DOHH2 (cell line): ENCODE measurements at regions not wholly inside any gene's neighbourhood (a gene's known extent, or its start where the extent isn't known, plus 50 kb on each side); places are given as distances from the start of the nearest gene placed in this dataset.

Experiments used
- H3F3A ChIP-seq: fragments of 200-600 bp; sonication (generic), shearing (Covaris generic); 2 replicates; pipeline ENCODE4 v1.6.0; 2016; ENCODE audit warnings: antibody characterized with exemption, mild to moderate bottlenecking; ENCODE audit not compliant: control insufficient read depth, insufficient read depth
- H3K27ac ChIP-seq: fragments of 200-600 bp; sonication (generic); 2 replicates; pipeline ENCODE4 v1.5.1; 2014; ENCODE audit warnings: low read depth, mild to moderate bottlenecking, low read length, moderate library complexity
- H3K27me3 ChIP-seq: fragments of 200-600 bp; sonication (generic); 2 replicates; pipeline ENCODE4 v1.6.1; 2014; ENCODE audit warnings: mild to moderate bottlenecking, low read length, mixed read lengths; ENCODE audit not compliant: control insufficient read depth
- H3K36me3 ChIP-seq: fragments of 200-600 bp; sonication (generic); 2 replicates; pipeline ENCODE4 v1.6.1; 2014; ENCODE audit warnings: mild to moderate bottlenecking, low read length, moderate library complexity, mixed read lengths; ENCODE audit not compliant: control insufficient read depth
- H3K4me1 ChIP-seq: fragments of 200-600 bp; sonication (generic); 2 replicates; pipeline ENCODE4 v1.6.1; 2014; ENCODE audit warnings: mild to moderate bottlenecking, low read length, mixed read lengths; ENCODE audit not compliant: control insufficient read depth
- H3K4me2 ChIP-seq: fragments of 200-600 bp; sonication (generic); 2 replicates; pipeline ENCODE4 v1.6.0; 2014; ENCODE audit warnings: mild to moderate bottlenecking, low read length, moderate library complexity
- H3K4me3 ChIP-seq: fragments of 200-600 bp; sonication (generic); 2 replicates; pipeline ENCODE4 v1.5.1; 2014; ENCODE audit warnings: mild to moderate bottlenecking, low read length, mixed read lengths
- H3K79me2 ChIP-seq: fragments of 200-600 bp; sonication (generic); 2 replicates; pipeline ENCODE4 v1.6.1; 2014; ENCODE audit warnings: mild to moderate bottlenecking, low read length, mixed read lengths; ENCODE audit not compliant: control insufficient read depth
- H3K9me2 ChIP-seq: fragments of 200-600 bp; sonication (generic); replicated peaks from 2 replicates; pipeline ENCODE4 v1.6.1; 2014; ENCODE audit warnings: mild to moderate bottlenecking, low read length, mixed read lengths; ENCODE audit not compliant: control insufficient read depth
- H3K9me3 ChIP-seq: fragments of 200-600 bp; sonication (generic); 2 replicates; pipeline ENCODE4 v1.6.1; 2014; ENCODE audit warnings: antibody characterized with exemption, low read length, mixed read lengths; ENCODE audit not compliant: control insufficient read depth, insufficient read depth
- H4K20me1 ChIP-seq: fragments of 200-600 bp; sonication (generic); 2 replicates; pipeline ENCODE4 v1.6.0; 2014; ENCODE audit warnings: low read depth, mild to moderate bottlenecking, antibody characterized with exemption, low read length, moderate library complexity; ENCODE audit not compliant: control insufficient read depth, insufficient read depth
- CTCF ChIP-seq: fragments of 200-600 bp; sonication (generic); IDR thresholded peaks from one replicate; pipeline ENCODE4 v1.5.1; 2014; ENCODE audit warnings: antibody characterized with exemption, mild to moderate bottlenecking, low read depth, low read length; ENCODE audit not compliant: poor library complexity, severe bottlenecking
- EZH2phosphoT487 ChIP-seq: fragments of 200-600 bp; sonication (generic); IDR thresholded peaks from 2 replicates; pipeline ENCODE4 v1.6.1; 2017; ENCODE audit warnings: borderline replicate concordance, mild to moderate bottlenecking, antibody characterized with exemption, low read length, moderate library complexity, mixed read lengths

GRCh38 chr2:16785149-16785548 is 119.5 kb upstream of the CYRIA start:
- no peaks in the 10 kb centered on the region for H3K9me3 ChIP-seq
- H3K4me1 ChIP-seq = no peaks in the 10 kb centered on the region
- no peaks in the 10 kb centered on the region for H3K36me3 ChIP-seq
- H3F3A ChIP-seq = no peaks in the 10 kb centered on the region
- no peaks in the 10 kb centered on the region for H3K27me3 ChIP-seq
- no peaks in the 10 kb centered on the region for H3K9me2 ChIP-seq
- no peak overlapping the region for H3K27ac ChIP-seq
- TF ChIP-seq EZH2phosphoT487 (no peak), CTCF (no peak)
- H4K20me1 ChIP-seq = no peaks in the 10 kb centered on the region
- H3K4me2 ChIP-seq = no peak overlapping the region
- no peaks in the 10 kb centered on the region for H3K79me2 ChIP-seq
- no peak overlapping the region for H3K4me3 ChIP-seq

- Histone ChIP-seq H3K4me3 (no peak overlapping the region), H3F3A (no peaks in the 10 kb centered on the region), H4K20me1 (no peaks in the 10 kb centered on the region), H3K9me2 (no peaks in the 10 kb centered on the region), H3K27me3 (no peaks in the 10 kb centered on the region), H3K27ac (no peak overlapping the region), H3K4me2 (no peak overlapping the region), H3K9me3 (no peaks in the 10 kb centered on the region), H3K36me3 (no peaks in the 10 kb centered on the region), H3K79me2 (no peaks in the 10 kb centered on the region), H3K4me1 (no peaks in the 10 kb centered on the region)
- TF ChIP-seq CTCF (no peak), EZH2phosphoT487 (no peak)
These were observed 119.0 kb upstream of the CYRIA start for GRCh38 chr2:16784652-16785051.

GRCh38 chr2:16777123-16777870 is 111.7 kb upstream of the CYRIA start:
- H3F3A ChIP-seq = no peaks in the 10 kb centered on the region
- H3K4me1 ChIP-seq = peaks cover 4% of the 10 kb centered on the region; the same call in 1 of the 2 replicates
- no peak overlapping the region for H3K4me2 ChIP-seq
- H3K9me3 ChIP-seq = no peaks in the 10 kb centered on the region
- TF ChIP-seq EZH2phosphoT487 = no peak
- TF ChIP-seq CTCF = no peak
- H4K20me1 ChIP-seq = no peaks in the 10 kb centered on the region
- H3K4me3 ChIP-seq = no peak overlapping the region
- H3K36me3 ChIP-seq = no peaks in the 10 kb centered on the region
- H3K79me2 ChIP-seq = no peaks in the 10 kb centered on the region
- H3K9me2 ChIP-seq = no peaks in the 10 kb centered on the region
- H3K27ac ChIP-seq = no peak overlapping the region
- no peaks in the 10 kb centered on the region for H3K27me3 ChIP-seq
